PC-3 (cell line): ENCODE measurements at regions not wholly inside any gene's neighbourhood (a gene's known extent, or its start where the extent isn't known, plus 50 kb on each side); places are given as distances from the start of the nearest gene placed in this dataset.

Experiments used
- ATAC-seq: fragments of 200-7000 bp; cut with Tn5 transposase; 2 replicates; pipeline ENCODE4 v1.9.1; 2020; ENCODE audit warnings: mild to moderate bottlenecking, moderate library complexity
- BruUV-seq: library from RNA; stranded (reverse); fragments of 400-500 nt; replicated peaks from 2 replicates; lab custom pipeline; 2021; lab: Mats Ljungman, UMichigan
- CTCF ChIA-PET: fragments of 300-600 bp; sonication (Branson Sonifier 250); formaldehyde crosslinking; loops from one replicate; lab custom pipeline; 2022; ENCODE audit warnings: antibody characterized with exemption; lab: Charles Lee
- POLR2A ChIA-PET: fragments of 300-600 bp; sonication (Branson Sonifier 250); formaldehyde crosslinking; loops from one replicate; lab custom pipeline; 2022; ENCODE audit warnings: antibody characterized with exemption; ENCODE audit not compliant: unreplicated experiment; lab: Charles Lee
- DNase-seq: peaks from one replicate; pipeline ENCODE4 v3.0.0-alpha.2; 2015
- H2AFZ ChIP-seq: fragments of 300-600 bp; sonication (generic); 2 replicates; pipeline ENCODE4 v1.6.0; 2016; ENCODE audit warnings: antibody characterized with exemption, low read length
- H3F3A ChIP-seq: fragments of 300-600 bp; sonication (generic); one replicate; pipeline ENCODE4 v1.6.0; 2017; ENCODE audit warnings: antibody characterized with exemption, low read length, control low read depth, mild to moderate bottlenecking; ENCODE audit not compliant: unreplicated experiment
- H3K27ac ChIP-seq: fragments of 300-600 bp; sonication (generic); 2 replicates; pipeline ENCODE4 v1.5.1; 2016; ENCODE audit warnings: mild to moderate bottlenecking, low read length
- H3K27me3 ChIP-seq: fragments of 300-600 bp; sonication (generic); 2 replicates; pipeline ENCODE4 v1.6.1; 2016; ENCODE audit warnings: low read length, mixed read lengths
- H3K36me3 ChIP-seq: fragments of 300-600 bp; sonication (generic); 2 replicates; pipeline ENCODE4 v1.6.1; 2016; ENCODE audit warnings: low read depth, mixed run types, low read length, mixed read lengths
- H3K4me1 ChIP-seq: fragments of 300-600 bp; sonication (generic); 2 replicates; pipeline ENCODE4 v1.5.1; 2016; ENCODE audit warnings: low read length; ENCODE audit not compliant: insufficient read depth
- H3K4me2 ChIP-seq: fragments of 300-600 bp; sonication (generic); 2 replicates; pipeline ENCODE4 v1.6.0; 2016; ENCODE audit warnings: low read length
- H3K4me3 ChIP-seq: fragments of 300-600 bp; sonication (generic); 2 replicates; pipeline ENCODE4 v1.5.1; 2016; ENCODE audit warnings: mild to moderate bottlenecking, low read length, mixed read lengths
- H3K79me2 ChIP-seq: fragments of 300-600 bp; sonication (generic); 2 replicates; pipeline ENCODE4 v1.6.1; 2017; ENCODE audit warnings: low read length, mixed read lengths
- H3K9ac ChIP-seq: fragments of 300-600 bp; sonication (generic); 2 replicates; pipeline ENCODE4 v1.6.0; 2016; ENCODE audit warnings: mild to moderate bottlenecking, low read length
- H3K9me2 ChIP-seq: fragments of 300-600 bp; sonication (generic); replicated peaks from 2 replicates; pipeline ENCODE4 v1.6.1; 2016; ENCODE audit warnings: mixed run types, low read length, mixed read lengths
- H3K9me3 ChIP-seq: fragments of 300-600 bp; sonication (generic); 2 replicates; pipeline ENCODE4 v1.6.1; 2016; ENCODE audit warnings: low read length, mixed read lengths
- H4K20me1 ChIP-seq: fragments of 300-600 bp; sonication (generic); 2 replicates; pipeline ENCODE4 v1.6.1; 2016; ENCODE audit warnings: low read length, mixed read lengths
- EZH2 ChIP-seq: fragments of 300-600 bp; sonication (generic); IDR thresholded peaks from one replicate; pipeline ENCODE4 v1.6.1; 2017; ENCODE audit warnings: antibody characterized with exemption, mild to moderate bottlenecking, low read length; ENCODE audit not compliant: unreplicated experiment
- EZH2phosphoT487 ChIP-seq: fragments of 300-600 bp; sonication (generic); IDR thresholded peaks from 2 replicates; pipeline ENCODE4 v1.6.1; 2018; ENCODE audit warnings: mild to moderate bottlenecking, antibody characterized with exemption, low read length, borderline replicate concordance
- intact Hi-C: fragments of 100-400 bp; cut with micrococcal nuclease; formaldehyde crosslinking; loops from 2 replicates; pipeline ENCODE4 v1.9.0; 2023
- TF ChIP-seq, protein P1 (sequence below): fragments of 300-600 bp; sonication (generic); conservative IDR thresholded peaks from 2 replicates; pipeline ENCODE4 v1.5.1; 2017; ENCODE audit warnings: antibody characterized with exemption, low read depth, mild to moderate bottlenecking, low read length

GRCh38 chr1:81510701-81511100 is 290.0 kb upstream of the ADGRL2 start:
- no peak overlapping the region for H3K4me2 ChIP-seq
- TF ChIP-seq EZH2, result no peak
- TF ChIP-seq, protein P1, sequence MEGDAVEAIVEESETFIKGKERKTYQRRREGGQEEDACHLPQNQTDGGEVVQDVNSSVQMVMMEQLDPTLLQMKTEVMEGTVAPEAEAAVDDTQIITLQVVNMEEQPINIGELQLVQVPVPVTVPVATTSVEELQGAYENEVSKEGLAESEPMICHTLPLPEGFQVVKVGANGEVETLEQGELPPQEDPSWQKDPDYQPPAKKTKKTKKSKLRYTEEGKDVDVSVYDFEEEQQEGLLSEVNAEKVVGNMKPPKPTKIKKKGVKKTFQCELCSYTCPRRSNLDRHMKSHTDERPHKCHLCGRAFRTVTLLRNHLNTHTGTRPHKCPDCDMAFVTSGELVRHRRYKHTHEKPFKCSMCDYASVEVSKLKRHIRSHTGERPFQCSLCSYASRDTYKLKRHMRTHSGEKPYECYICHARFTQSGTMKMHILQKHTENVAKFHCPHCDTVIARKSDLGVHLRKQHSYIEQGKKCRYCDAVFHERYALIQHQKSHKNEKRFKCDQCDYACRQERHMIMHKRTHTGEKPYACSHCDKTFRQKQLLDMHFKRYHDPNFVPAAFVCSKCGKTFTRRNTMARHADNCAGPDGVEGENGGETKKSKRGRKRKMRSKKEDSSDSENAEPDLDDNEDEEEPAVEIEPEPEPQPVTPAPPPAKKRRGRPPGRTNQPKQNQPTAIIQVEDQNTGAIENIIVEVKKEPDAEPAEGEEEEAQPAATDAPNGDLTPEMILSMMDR, result no peak
- TF ChIP-seq EZH2phosphoT487, result no peak
- H2AFZ ChIP-seq, result no peak overlapping the region
- no peaks in the 10 kb centered on the region for H3K9me3 ChIP-seq
- no peaks in the 10 kb centered on the region for H3K9me2 ChIP-seq
- intact Hi-C loops, result no loop called here
- H3K27ac ChIP-seq, result no peak overlapping the region
- no peaks in the 10 kb centered on the region for H3F3A ChIP-seq
- CTCF ChIA-PET, result no interaction called here
- no peak for ATAC-seq
- H3K79me2 ChIP-seq, result no peaks in the 10 kb centered on the region
- no peaks in the 10 kb centered on the region for H4K20me1 ChIP-seq
- H3K9ac ChIP-seq, result no peak overlapping the region
- DNase-seq, result no peak
- no TSS peak for BruUV-seq
- no peaks in the 10 kb centered on the region for H3K36me3 ChIP-seq
- no peak overlapping the region for H3K4me3 ChIP-seq
- H3K27me3 ChIP-seq, result peaks cover 47% of the 10 kb centered on the region
- POLR2A ChIA-PET, result no interaction called here
- no peaks in the 10 kb centered on the region for H3K4me1 ChIP-seq

DNA sequence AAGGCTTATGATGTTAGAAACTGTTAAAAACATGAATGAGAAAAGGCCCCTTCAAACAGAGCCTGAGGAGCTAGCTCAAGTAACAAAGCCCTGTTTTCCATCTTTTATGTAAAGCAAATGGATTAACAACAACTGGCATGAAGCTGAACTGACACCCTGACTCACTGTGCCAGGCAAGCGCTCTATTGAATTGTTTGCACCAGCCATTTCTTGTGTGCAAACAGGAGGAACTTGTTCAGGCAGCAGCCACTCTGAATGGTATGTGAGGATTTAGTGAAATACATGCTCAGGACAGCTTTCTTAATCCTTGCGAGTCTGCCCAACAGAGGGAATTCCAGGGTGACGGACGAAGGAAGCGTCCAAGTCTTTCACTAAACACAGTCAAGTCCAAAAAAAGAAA is 291.1 kb upstream of the ADGRL2 start:
- BruUV-seq, result no TSS peak
- no peaks in the 10 kb centered on the region for H3K4me1 ChIP-seq
- ATAC-seq (no peak), DNase-seq (no peak)
- POLR2A ChIA-PET, result no interaction called here
- no peaks in the 10 kb centered on the region for H3K9me2 ChIP-seq
- H3K9me3 ChIP-seq, result no peaks in the 10 kb centered on the region
- H3K27ac ChIP-seq, result no peak overlapping the region
- no peaks in the 10 kb centered on the region for H3F3A ChIP-seq
- CTCF ChIA-PET, result no interaction called here
- H3K79me2 ChIP-seq, result no peaks in the 10 kb centered on the region
- H3K27me3 ChIP-seq, result peaks cover 38% of the 10 kb centered on the region
- no peak for TF ChIP-seq EZH2phosphoT487
- TF ChIP-seq, protein P1, result no peak
- no peak for TF ChIP-seq EZH2
- H4K20me1 ChIP-seq, result no peaks in the 10 kb centered on the region
- no peak overlapping the region for H3K4me3 ChIP-seq
- H2AFZ ChIP-seq, result no peak overlapping the region
- no peaks in the 10 kb centered on the region for H3K36me3 ChIP-seq
- no peak overlapping the region for H3K9ac ChIP-seq
- H3K4me2 ChIP-seq, result no peak overlapping the region
- intact Hi-C loops, result no loop called here

- Histone ChIP-seq H3K36me3 (no peaks in the 10 kb centered on the region), H3K27ac (no peak overlapping the region), H3F3A (no peaks in the 10 kb centered on the region), H3K4me3 (no peak overlapping the region), H3K9me2 (no peaks in the 10 kb centered on the region), H3K9ac (no peak overlapping the region), H4K20me1 (no peaks in the 10 kb centered on the region), H3K4me2 (no peak overlapping the region), H2AFZ (no peak overlapping the region), H3K79me2 (no peaks in the 10 kb centered on the region), H3K9me3 (no peaks in the 10 kb centered on the region), H3K27me3 (peaks cover 13% of the 10 kb centered on the region; the same call in 1 of the 2 replicates), H3K4me1 (no peaks in the 10 kb centered on the region)
- CTCF ChIA-PET, result no interaction called here
- intact Hi-C loops, result no loop called here
- DNase-seq (no peak), ATAC-seq (no peak)
- TF ChIP-seq EZH2phosphoT487 (no peak), EZH2 (no peak)
- TF ChIP-seq, protein P1, result no peak
- POLR2A ChIA-PET, result no interaction called here
- no TSS peak for BruUV-seq
Measured at GRCh38 chr1:81506699-81507098, 294.0 kb upstream of the ADGRL2 start.
